Ishikawa (cell line): ENCODE measurements at regions not wholly inside any gene's neighbourhood (a gene's known extent, or its start where the extent isn't known, plus 50 kb on each side); places are given as distances from the start of the nearest gene placed in this dataset.

Source experiments
- CREB1 ChIP-seq: IDR thresholded peaks from 2 replicates; pipeline ENCODE4 v1.6.1; 2012; ENCODE audit warnings: low read depth
- NFIC ChIP-seq: IDR thresholded peaks from 2 replicates; pipeline ENCODE4 v1.6.1; 2012

GRCh38 chr14:89502966-89503365 is 85.9 kb upstream of the FOXN3 start:
- TF ChIP-seq CREB1 (no peak), NFIC (no peak)
